Inflammatory macrophage treated with lipopolysaccharide for 1 hour (primary cell): ENCODE measurements at regions not wholly inside any gene's neighbourhood (a gene's known extent, or its start where the extent isn't known, plus 50 kb on each side); places are given as distances from the start of the nearest gene placed in this dataset.
"Not testable (repeated sequence)": the region's sequence is repeated elsewhere in the genome, so short reads cannot be mapped to it uniquely, and the experiment has no call there.

Experiments
- DNase-seq, 2 donors: peaks; one replicate each; pipeline ENCODE4 v3.0.0-alpha.2; 2020 to 2022

- DNase-seq = no peak
Measured at GRCh38 chr6:140041056-140041455, 666.6 kb upstream of the CITED2 start.

GRCh38 chr6:140040396-140040795 lies 665.9 kb upstream of the CITED2 start:
- DNase-seq = peak; percentile 49 to 67

DNA sequence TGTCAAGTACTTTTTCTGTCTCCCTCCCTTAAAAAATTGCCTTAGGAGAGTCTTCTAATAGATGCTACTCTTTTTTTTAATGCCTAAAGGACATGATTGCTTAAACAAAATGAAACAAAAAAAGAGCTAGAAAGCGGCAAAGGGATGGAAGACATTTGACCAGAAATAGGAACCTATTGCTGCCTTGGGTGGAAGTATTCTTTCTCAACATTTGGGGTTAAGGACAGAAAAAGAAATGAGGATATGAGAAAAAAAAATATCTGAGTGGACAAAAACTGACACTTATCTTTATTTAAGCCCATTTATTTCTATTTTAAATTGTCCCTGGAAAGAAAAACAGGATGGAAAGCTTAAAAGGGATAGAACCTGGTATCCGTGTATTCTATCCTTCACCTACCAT lies 664.9 kb upstream of the CITED2 start:
- DNase-seq = peak; percentile 53 to 69

DNA sequence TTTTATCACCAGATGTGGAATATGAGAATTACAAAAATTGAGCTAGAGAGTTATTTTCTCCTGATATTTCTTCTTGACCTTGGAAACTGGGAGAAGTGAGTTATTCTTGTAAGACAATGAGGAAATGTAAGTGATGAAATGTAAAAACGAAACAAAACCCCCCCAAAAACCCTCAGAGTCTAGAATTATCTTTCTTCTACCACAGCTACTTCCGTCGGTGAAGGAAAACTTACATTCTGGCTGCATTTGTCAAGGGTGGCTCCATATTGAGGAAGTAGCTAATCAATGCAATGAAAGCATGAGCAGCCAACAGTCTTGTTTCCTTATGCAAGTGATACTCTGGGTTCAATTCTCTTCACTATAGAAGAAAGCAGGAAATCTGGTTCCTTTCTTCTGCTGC lies 661.7 kb upstream of the CITED2 start:
- peak; percentile 26 to 35 for DNase-seq

DNA sequence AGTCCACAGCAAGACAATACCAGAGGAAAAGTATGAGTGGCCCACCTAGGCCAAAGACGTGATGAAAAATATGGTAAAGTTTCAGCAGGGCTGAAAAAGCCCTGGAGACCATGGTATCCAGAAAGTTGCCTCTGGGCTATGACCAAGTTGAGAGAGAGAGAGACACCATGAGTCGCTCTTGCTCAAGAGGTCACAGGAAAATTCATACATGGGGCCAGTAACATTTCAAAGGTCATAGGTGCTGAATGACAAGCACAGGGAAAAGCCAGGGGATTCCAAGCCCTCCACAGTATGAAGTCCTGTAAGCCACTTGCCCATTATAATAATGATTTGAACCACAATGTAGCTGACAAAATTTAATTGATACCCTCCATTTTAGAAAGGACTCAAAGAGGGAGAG lies 657.7 kb upstream of the CITED2 start:
- peak in 1 of 2 donors; percentile 38 for DNase-seq

GRCh38 chr6:140029551-140029950 lies 655.1 kb upstream of the CITED2 start:
- DNase-seq = no peak

DNA sequence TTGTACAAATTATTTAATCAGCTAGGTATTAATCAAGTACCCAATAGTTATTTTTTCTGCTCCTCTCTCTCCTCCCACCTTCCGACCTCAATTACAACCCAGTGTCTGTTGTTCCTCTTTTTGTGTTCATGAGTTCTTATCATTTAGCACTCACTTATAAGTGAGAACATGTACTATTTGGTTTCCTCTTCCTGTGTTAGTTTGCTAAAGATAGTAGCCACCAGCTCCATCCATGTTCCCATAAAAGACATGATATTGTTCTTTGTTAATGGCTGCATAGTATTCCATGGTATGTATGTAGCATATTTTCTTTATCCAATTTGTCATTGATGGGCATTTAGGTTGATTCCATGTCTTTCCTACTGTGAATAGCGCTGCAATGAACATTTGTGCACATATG lies 652.8 kb upstream of the CITED2 start:
- DNase-seq = no peak

- no peak for DNase-seq
Measured at GRCh38 chr6:140026546-140026945, 652.1 kb upstream of the CITED2 start.

GRCh38 chr6:140025171-140025570 lies 650.7 kb upstream of the CITED2 start:
- DNase-seq = no peak

GRCh38 chr6:140020207-140020791 lies 645.9 kb upstream of the CITED2 start:
- DNase-seq = no peak

GRCh38 chr6:140018588-140018987 lies 644.1 kb upstream of the CITED2 start:
- no peak for DNase-seq

- no peak for DNase-seq
Measured at GRCh38 chr6:140017470-140017869, 643.0 kb upstream of the CITED2 start.

GRCh38 chr6:140012150-140012549 lies 637.7 kb upstream of the CITED2 start:
- peak; percentile 14 to 25 for DNase-seq

DNA sequence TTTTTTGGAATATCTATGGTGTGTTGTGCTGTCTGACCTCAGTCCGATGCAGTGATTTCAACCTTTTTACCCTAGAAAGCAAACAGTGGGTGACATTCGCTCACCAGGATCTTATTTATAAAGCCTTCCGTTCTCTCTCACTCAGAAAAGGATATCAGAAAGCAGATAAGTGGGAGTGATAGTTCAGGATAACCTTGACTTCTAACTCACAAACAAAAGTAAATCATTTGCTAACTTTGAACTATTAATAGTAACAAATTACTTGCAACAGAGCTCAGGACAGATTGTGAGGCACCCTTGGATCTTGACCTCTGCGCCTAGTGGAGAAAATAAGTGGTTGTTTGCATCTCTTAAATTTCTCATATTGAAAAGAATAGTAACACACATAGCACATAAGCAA lies 637.1 kb upstream of the CITED2 start:
- no peak for DNase-seq

GRCh38 chr6:140009286-140009685 lies 634.8 kb upstream of the CITED2 start:
- DNase-seq = no peak

GRCh38 chr6:140007525-140007924 lies 633.1 kb upstream of the CITED2 start:
- no peak for DNase-seq

GRCh38 chr6:140003217-140003616 lies 628.8 kb upstream of the CITED2 start:
- no peak for DNase-seq

- DNase-seq = no peak
Measured at GRCh38 chr6:140002396-140003022, 628.1 kb upstream of the CITED2 start.

- DNase-seq = no peak
Measured at GRCh38 chr6:140001821-140002341, 627.4 kb upstream of the CITED2 start.

GRCh38 chr6:140001005-140001404 lies 626.6 kb upstream of the CITED2 start:
- no peak for DNase-seq

- DNase-seq = not testable (repeated sequence)
Measured at GRCh38 chr6:139999661-140000060, 625.2 kb upstream of the CITED2 start.

DNA sequence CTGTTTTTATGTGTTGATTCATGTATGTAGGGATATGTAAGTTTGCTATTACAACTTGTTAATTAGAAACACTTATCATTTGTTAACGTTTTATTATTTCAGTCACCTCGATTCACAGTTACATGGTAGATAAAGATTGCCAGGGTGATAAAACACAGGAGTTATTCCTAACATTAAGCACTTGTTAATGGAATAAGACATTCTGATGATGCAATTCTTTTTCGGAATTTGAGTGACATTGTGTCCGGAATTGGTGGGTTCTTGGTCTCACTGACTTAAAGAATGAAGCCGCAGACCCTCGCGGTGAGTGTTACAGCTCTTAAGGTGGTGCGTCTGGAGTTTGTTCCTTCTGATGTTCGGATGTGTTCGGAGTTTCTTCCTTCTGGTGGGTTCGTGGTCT lies 624.0 kb upstream of the CITED2 start:
- not testable (repeated sequence) for DNase-seq

DNA sequence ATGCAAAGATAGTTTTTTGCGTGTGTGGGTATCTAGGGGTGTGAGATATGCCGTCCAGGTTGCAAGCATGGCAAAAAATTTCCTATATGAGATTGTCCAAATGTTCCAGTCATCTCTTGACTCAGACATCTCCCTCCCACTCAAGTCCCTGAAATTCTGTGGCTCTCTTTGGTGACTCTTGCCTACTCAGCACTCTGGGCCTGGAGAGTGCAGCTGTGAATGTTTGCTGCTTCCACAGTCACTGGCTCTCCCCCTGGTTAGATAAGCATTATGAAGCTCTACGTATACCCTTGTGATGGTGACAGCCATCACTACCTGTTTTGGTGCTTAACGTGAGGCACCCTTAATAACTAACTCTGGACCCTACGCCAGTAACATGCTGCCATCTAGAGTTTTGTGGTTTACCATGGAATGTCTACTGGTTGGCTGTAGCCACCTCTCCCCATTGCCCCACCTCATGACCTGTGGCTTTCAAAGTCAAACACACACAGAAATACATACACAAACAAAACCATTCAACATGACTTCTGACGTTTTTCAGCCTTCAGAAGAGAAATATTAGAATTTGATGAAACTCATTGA lies 621.9 kb upstream of the CITED2 start:
- DNase-seq = no peak

DNA sequence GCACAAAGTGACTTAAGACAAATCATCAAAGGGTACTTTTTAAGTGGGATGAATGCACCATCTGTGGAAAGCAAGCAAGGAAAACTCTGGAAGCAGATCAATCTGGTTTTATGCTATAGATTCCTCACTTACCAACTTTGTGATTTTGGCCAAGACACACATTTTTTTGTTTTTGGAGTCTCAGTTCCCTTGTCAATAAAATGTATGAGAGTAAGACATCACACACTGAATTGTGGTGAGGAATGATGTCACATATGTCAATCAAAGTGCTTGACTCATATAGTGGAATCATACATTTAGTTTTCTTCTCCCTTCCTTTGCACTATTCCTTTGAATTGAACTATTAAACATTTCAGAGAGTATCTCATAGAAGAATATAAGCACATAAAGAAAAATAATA lies 620.5 kb upstream of the CITED2 start:
- DNase-seq = no peak
